ENCODE measurements at regions not wholly inside any gene's neighbourhood (a gene's known extent, or its start where the extent isn't known, plus 50 kb on each side); places are given as distances from the start of the nearest gene placed in this dataset.

GRCh38 chr2:13508671-13509070, 791.9 kb downstream of the TRIB2 start:
- Histone ChIP-seq H3K9me3 (replicated peaks; ENCODE audit: control insufficient read depth, insufficient read depth, low read length) (no peaks in the 10 kb centered on the region), H4K20me1 (replicated peaks; ENCODE audit: control insufficient read depth, extremely low read depth, insufficient read depth, low read length) (no peaks in the 10 kb centered on the region), H3K4me2 (ENCODE audit: insufficient read depth, low read length) (no peak overlapping the region), H3K4me3 (replicated peaks in 1 of 3; ENCODE audit: insufficient read depth in 1 of 3, low read depth in 1 of 3, low read length in 3 of 3) (no peak overlapping the region), H3K27ac (ENCODE audit: insufficient read depth, low read depth, low read length) (no peak overlapping the region), H3K79me2 (ENCODE audit: control insufficient read depth, insufficient read depth, low read length) (no peaks in the 10 kb centered on the region), H2AFZ (ENCODE audit: low read depth, low read length) (no peak overlapping the region), H3K4me1 (ENCODE audit: control insufficient read depth, extremely low read depth, insufficient read depth, low read length) (no peaks in the 10 kb centered on the region), H3K9ac (replicated peaks; ENCODE audit: extremely low read depth, insufficient read depth, low read length) (no peak overlapping the region), H3K36me3 (ENCODE audit: control insufficient read depth in 2 of 2, extremely low read depth in 1 of 2, insufficient read depth in 2 of 2, low read length in 2 of 2) (no peaks in the 10 kb centered on the region), H3K27me3 (ENCODE audit: control insufficient read depth in 2 of 2, insufficient read depth in 2 of 2, low read length in 2 of 2) (no peaks in the 10 kb centered on the region), H3K9me1 (replicated peaks; ENCODE audit: control insufficient read depth, extremely low read depth, insufficient read depth, low read length) (no peaks in the 10 kb centered on the region)
- no TSS peak for BruUV-seq (replicated peaks)
- intact Hi-C loops (cut with micrococcal nuclease) (no loop called here), dilution Hi-C loops (cut with MboI; ENCODE audit: extremely low pct_ligation_motif_present, low sequenced_read_pairs) (no loop called here)
- TF ChIP-seq MAX (IDR thresholded peaks at IDR 0.05; ENCODE audit: insufficient read depth, insufficient read length) = no peak
- no peak for TF ChIP-seq EZH2 (IDR thresholded peaks at IDR 0.05; ENCODE audit: borderline replicate concordance, low read depth, low read length, severe bottlenecking)
- no peak for TF ChIP-seq JUN (IDR thresholded peaks at IDR 0.05; ENCODE audit: borderline replicate concordance, insufficient read depth, insufficient read length, low read depth)
- CTCF ChIA-PET = no interaction called here
- FAIRE-seq = no peak
- POLR2A ChIA-PET = no interaction called here
- DNase-seq (ENCODE audit: low read depth, low spot score) = no peak

- DNase-seq (ENCODE audit: low read depth, low spot score) = no peak
- no TSS peak for BruUV-seq (replicated peaks)
- H3K36me3 ChIP-seq (ENCODE audit: control insufficient read depth in 2 of 2, extremely low read depth in 1 of 2, insufficient read depth in 2 of 2, low read length in 2 of 2) = no peaks in the 10 kb centered on the region
- no peaks in the 10 kb centered on the region for H3K27me3 ChIP-seq (ENCODE audit: control insufficient read depth in 2 of 2, insufficient read depth in 2 of 2, low read length in 2 of 2)
- H4K20me1 ChIP-seq (replicated peaks; ENCODE audit: control insufficient read depth, extremely low read depth, insufficient read depth, low read length) = no peaks in the 10 kb centered on the region
- H3K4me2 ChIP-seq (ENCODE audit: insufficient read depth, low read length) = no peak overlapping the region
- dilution Hi-C loops (cut with MboI; ENCODE audit: extremely low pct_ligation_motif_present, low sequenced_read_pairs) (no loop called here), intact Hi-C loops (cut with micrococcal nuclease) (no loop called here)
- no peak overlapping the region for H3K4me3 ChIP-seq (replicated peaks in 1 of 3; ENCODE audit: insufficient read depth in 1 of 3, low read depth in 1 of 3, low read length in 3 of 3)
- H3K79me2 ChIP-seq (ENCODE audit: control insufficient read depth, insufficient read depth, low read length) = no peaks in the 10 kb centered on the region
- CTCF ChIA-PET = no interaction called here
- no peak for TF ChIP-seq FOS (IDR thresholded peaks at IDR 0.05; ENCODE audit: borderline replicate concordance, insufficient read depth, low read length)
- TF ChIP-seq POLR2AphosphoS5 (IDR thresholded peaks at IDR 0.05; ENCODE audit: insufficient read depth, low read depth, low read length) = no peak
- no peak for TF ChIP-seq EZH2 (IDR thresholded peaks at IDR 0.05; ENCODE audit: borderline replicate concordance, low read depth, low read length, severe bottlenecking)
- TF ChIP-seq MYC (IDR thresholded peaks at IDR 0.05; ENCODE audit: low read depth, low read length) = no peak
- no peak for TF ChIP-seq GATA2 (IDR thresholded peaks at IDR 0.05; ENCODE audit: insufficient read depth, insufficient read length, low read depth, low read length)
- no peak for TF ChIP-seq JUN (IDR thresholded peaks at IDR 0.05; ENCODE audit: borderline replicate concordance, insufficient read depth, insufficient read length, low read depth)
- TF ChIP-seq CTCF (IDR thresholded peaks at IDR 0.05; ENCODE audit: extremely low read depth in 1 of 2, insufficient read depth in 1 of 2, low read depth in 1 of 2, low read length in 2 of 2) = no peak
- H3K27ac ChIP-seq (ENCODE audit: insufficient read depth, low read depth, low read length) = no peak overlapping the region
- H3K9me1 ChIP-seq (replicated peaks; ENCODE audit: control insufficient read depth, extremely low read depth, insufficient read depth, low read length) = no peaks in the 10 kb centered on the region
- no peak overlapping the region for H3K9ac ChIP-seq (replicated peaks; ENCODE audit: extremely low read depth, insufficient read depth, low read length)
- H3K9me3 ChIP-seq (replicated peaks; ENCODE audit: control insufficient read depth, insufficient read depth, low read length) = no peaks in the 10 kb centered on the region
- H2AFZ ChIP-seq (ENCODE audit: low read depth, low read length) = no peak overlapping the region
- POLR2A ChIA-PET = no interaction called here
- no peaks in the 10 kb centered on the region for H3K4me1 ChIP-seq (ENCODE audit: control insufficient read depth, extremely low read depth, insufficient read depth, low read length)
- no peak for FAIRE-seq
Measured at GRCh38 chr2:13515254-13515653, 798.5 kb downstream of the TRIB2 start.

All from endothelial cell of umbilical vein (primary cell).